ENCODE measurements at regions not wholly inside any gene's neighbourhood (a gene's known extent, or its start where the extent isn't known, plus 50 kb on each side); places are given as distances from the start of the nearest gene placed in this dataset.
A peak's percentile ranks its signal among the peaks of the same experiment; 100 is the strongest.

GRCh38 chr19:27986299-27986698 lies 1226.7 kb downstream of the UQCRFS1 start:
- intact Hi-C loops (cut with DNase I): no loop called here
- 79 to 91% (median 83%) methylated on average over 1 of the region's 1 CpG for WGBS, 4 donors
- DNase-seq: no peak

GRCh38 chr19:27975419-27976005 lies 1237.4 kb downstream of the UQCRFS1 start:
- H3K4me3 ChIP-seq: no peak overlapping the region
- 82 to 88% (median 85%) methylated on average over 5 of the region's 5 CpGs for WGBS, 4 donors
- no peaks in the 10 kb centered on the region for H3K27me3 ChIP-seq
- intact Hi-C loops (cut with DNase I): loop anchor here in 1 of 2 donors (2.0 kb wide), 1 partner anchor 345 kb away; no protein-coding TSS in a partner anchor
- H3K9me3 ChIP-seq (replicated peaks in 1 of 3): no peaks in the 10 kb centered on the region
- no peak overlapping the region for H3K27ac ChIP-seq
- no peaks in the 10 kb centered on the region for H3K4me1 ChIP-seq (replicated peaks in 1 of 2)
- H3K36me3 ChIP-seq (replicated peaks in 1 of 2): no peaks in the 10 kb centered on the region
- no peak for DNase-seq
- TF ChIP-seq POLR2A (IDR thresholded peaks at IDR 0.05): no peak
- TF ChIP-seq CTCF (IDR thresholded peaks at IDR 0.05): no peak

More at GRCh38 chr19:27986299-27986698, 1226.7 kb downstream of the UQCRFS1 start:
- Histone ChIP-seq H3K27ac (no peak overlapping the region), H3K4me1 (replicated peaks in 1 of 2) (no peaks in the 10 kb centered on the region), H3K36me3 (replicated peaks in 1 of 2) (no peaks in the 10 kb centered on the region), H3K27me3 (no peaks in the 10 kb centered on the region), H3K4me3 (no peak overlapping the region), H3K9me3 (replicated peaks in 1 of 3) (no peaks in the 10 kb centered on the region)
- TF ChIP-seq POLR2A (IDR thresholded peaks at IDR 0.05) (no peak), CTCF (IDR thresholded peaks at IDR 0.05) (no peak)

GRCh38 chr19:27974082-27974513 lies 1238.9 kb downstream of the UQCRFS1 start:
- WGBS, 4 donors: 9 to 15% (median 12%) methylated on average over 2 of the region's 2 CpGs
- H3K4me1 ChIP-seq (replicated peaks in 1 of 2): no peaks in the 10 kb centered on the region
- TF ChIP-seq POLR2A (IDR thresholded peaks at IDR 0.05): no peak
- TF ChIP-seq CTCF (IDR thresholded peaks at IDR 0.05): peak; percentile 50 to 81 (median 72)
- no peak overlapping the region for H3K27ac ChIP-seq
- intact Hi-C loops (cut with DNase I): loop anchor here (2.0 to 5.0 kb wide), 2 partner anchors 347 to 348 kb away; no protein-coding TSS in a partner anchor
- H3K4me3 ChIP-seq: no peak overlapping the region
- no peaks in the 10 kb centered on the region for H3K36me3 ChIP-seq (replicated peaks in 1 of 2)
- no peaks in the 10 kb centered on the region for H3K9me3 ChIP-seq (replicated peaks in 1 of 3)
- no peaks in the 10 kb centered on the region for H3K27me3 ChIP-seq
- DNase-seq: peak; percentile 42 to 62 (median 52)

- Histone ChIP-seq H3K9me3 (replicated peaks in 1 of 3) (no peaks in the 10 kb centered on the region), H3K27ac (no peak overlapping the region), H3K4me1 (replicated peaks in 1 of 2) (no peaks in the 10 kb centered on the region), H3K36me3 (replicated peaks in 1 of 2) (no peaks in the 10 kb centered on the region), H3K27me3 (no peaks in the 10 kb centered on the region), H3K4me3 (no peak overlapping the region)
- no peak for TF ChIP-seq CTCF (IDR thresholded peaks at IDR 0.05)
- 48 to 61% (median 48%) methylated on average over 5 of the region's 5 CpGs for WGBS, 4 donors
- no peak for DNase-seq
- intact Hi-C loops (cut with DNase I): loop anchor here in 1 of 2 donors (5.0 kb wide), 1 partner anchor 350 kb away; no protein-coding TSS in a partner anchor
These were observed 1240.5 kb downstream of the UQCRFS1 start for GRCh38 chr19:27972291-27973040.
